GM18507 (cell line): ENCODE measurements at regions not wholly inside any gene's neighbourhood (a gene's known extent, or its start where the extent isn't known, plus 50 kb on each side); places are given as distances from the start of the nearest gene placed in this dataset.

Source experiments
- DNase-seq: peaks from one replicate; pipeline ENCODE4 v3.0.0; 2011; ENCODE audit warnings: low read depth; ENCODE audit not compliant: insufficient read length; ENCODE audit errors: extremely low spot score
- FAIRE-seq: peaks from 2 replicates; lab custom pipeline; 2011; peaks lifted over from hg19 to GRCh38; lab: Jason Lieb, UNC

DNA sequence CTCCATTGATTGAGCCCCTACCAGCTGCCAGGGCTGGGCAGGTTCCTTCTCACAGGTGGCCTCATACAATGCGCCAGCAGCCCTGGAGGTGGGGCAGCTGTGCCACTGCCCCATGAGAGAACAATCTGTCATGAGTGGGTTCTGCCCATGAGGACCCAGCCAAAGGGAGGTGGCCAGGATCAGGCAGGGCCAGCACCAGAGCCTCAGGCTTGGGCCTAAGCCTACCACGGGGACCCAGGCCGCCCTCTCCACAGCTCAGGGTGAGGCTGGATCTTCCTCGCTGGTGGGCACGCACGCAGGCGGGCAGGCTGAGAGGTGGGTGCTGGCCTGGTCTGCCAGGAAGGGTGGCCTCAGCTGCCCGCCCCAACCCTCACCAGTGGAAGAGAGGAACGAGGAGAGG, 110.7 kb downstream of the KIF26A start:
- no peak for DNase-seq
- FAIRE-seq: no peak

DNA sequence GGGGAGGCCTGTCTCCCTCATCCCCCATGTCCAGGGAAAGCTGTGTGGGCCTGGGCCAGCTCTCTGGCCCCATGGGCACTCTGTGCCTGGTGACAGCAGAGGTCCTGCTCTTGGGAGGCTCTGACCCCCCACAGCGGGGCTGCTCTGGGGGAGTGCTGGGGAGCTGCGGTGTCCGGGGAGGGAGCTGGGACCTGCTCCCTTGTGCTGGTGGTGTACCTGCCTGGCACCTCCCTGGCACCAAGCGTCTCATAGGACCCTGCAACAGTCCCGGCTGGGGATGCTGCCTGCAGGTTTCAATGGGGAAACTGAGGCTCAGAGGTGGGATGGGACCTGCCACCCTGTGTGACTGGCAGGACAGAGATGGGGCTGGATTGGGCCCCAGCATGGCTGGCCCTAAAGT, 111.3 kb downstream of the KIF26A start:
- FAIRE-seq: no peak

DNA sequence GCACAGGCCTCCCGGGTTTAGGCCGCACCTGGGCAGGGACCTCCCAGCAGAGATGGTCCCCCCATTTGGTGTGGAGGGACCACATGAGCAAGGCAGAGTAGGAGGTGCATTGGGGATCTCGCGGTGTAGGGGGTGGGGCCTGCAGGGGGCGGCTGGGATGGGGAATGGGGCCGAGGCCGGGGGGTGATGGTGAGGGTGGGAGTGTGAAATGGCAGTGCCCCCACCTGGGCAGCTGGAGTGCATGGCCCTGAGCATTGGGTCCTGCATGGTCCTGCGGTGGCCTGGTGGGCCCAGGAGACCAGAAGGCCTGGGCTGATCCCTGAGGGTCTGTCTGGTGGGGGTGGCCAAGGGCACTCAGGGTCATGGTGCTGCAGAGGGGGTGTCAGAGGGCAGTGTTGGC, 111.8 kb downstream of the KIF26A start:
- FAIRE-seq (no peak), DNase-seq (no peak)

More for the DNA sequence above, 111.3 kb downstream of the KIF26A start:
- DNase-seq: no peak

DNA sequence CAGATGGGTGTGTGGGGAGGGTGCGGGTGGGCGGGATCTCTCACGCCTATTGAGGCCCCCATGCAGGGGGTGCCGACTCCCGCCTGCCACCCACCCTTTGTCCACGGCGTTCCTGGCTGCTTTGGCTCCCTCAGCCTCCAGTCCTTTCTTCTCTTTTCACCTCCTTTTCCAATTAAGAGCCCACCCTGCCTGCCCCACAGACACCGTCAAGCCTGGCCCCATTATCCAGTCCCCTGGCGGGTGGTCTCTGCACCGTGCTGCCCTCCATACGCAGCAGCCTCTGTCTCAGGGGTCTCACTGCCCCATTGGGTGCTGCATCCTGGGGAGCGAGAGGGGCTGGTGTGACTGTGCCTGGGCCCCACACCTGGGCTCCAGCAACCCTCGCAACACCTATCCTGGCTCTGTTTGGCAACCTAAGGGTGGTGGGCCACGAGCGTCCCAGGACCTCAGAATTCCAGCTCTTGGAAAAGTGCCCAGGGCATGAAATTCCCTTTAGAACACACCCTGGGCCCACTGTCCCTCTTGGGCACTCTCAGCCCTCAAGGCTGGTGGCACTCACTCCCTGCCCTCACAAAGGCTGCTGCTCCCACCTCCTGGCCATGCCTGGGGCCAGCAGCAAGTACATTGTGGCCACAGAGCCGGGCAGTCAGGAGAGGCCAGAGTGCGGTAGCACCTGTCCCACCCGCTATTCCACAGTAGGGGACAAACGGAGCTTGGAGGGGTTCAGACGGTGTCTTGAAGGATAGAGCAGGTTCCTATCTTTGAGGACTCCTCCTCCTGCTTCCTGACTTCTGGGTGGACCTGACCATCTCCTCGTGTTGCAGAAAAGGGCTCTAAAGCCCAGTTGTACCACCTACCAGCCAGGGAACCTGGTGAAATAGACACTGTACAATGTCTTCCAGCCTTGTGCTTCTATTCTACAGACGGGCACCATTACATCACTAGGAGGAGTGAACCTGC, 114.1 kb downstream of the KIF26A start:
- FAIRE-seq (no peak), DNase-seq (no peak)

DNA sequence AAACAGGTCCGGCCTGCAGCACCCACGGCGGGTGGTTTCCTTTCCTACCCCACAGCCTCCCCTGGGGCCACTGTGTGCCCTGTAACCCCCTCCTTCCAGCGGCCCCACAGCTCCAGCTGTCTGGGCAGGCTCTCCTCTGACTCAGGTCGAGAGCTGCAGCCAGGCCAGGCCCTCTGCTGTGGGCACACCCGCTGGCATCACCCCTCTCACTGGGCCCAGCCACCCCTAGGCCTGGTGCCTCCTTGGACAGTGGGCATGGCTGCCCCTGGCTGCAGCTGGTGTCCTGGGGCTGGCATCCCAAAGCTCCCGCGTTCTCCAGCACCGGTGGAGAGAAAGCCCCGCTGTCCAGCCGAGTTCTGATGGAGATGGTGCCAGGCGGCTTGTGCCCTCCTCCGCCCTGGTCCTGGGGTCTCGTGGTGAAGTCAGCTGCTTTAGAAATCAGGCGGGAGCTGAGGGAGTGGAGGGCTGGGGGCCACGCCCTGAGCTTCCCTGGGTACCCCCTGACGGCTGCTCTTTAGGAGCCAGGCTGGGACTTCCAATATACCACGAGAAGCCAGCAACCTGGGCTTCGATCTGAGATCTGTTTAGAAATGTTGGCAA, 114.9 kb downstream of the KIF26A start:
- no peak for FAIRE-seq
- no peak for DNase-seq

DNA sequence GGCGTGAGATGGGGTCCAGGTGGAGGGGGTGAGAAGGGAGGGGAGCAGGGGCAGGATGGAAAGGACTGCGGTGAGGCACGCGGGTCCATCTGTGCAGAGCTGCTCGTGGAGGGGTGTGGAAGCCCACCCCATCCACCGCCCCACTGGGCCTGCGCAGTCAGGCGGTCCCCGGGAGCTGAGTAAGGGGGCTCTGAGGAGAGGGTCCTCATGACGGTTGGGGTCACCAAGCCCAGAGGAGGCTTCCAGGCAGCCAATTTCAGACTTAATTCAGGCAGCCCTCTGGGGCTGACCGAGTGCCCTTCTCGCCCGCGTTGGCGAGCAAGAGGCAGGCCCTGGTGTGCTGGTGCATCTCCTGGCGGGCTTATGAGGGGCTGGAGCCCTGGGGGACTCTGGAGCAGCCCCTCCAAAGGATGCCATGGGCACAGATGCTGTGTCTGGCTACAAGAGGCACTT, 115.5 kb downstream of the KIF26A start:
- FAIRE-seq: no peak
- no peak for DNase-seq

DNA sequence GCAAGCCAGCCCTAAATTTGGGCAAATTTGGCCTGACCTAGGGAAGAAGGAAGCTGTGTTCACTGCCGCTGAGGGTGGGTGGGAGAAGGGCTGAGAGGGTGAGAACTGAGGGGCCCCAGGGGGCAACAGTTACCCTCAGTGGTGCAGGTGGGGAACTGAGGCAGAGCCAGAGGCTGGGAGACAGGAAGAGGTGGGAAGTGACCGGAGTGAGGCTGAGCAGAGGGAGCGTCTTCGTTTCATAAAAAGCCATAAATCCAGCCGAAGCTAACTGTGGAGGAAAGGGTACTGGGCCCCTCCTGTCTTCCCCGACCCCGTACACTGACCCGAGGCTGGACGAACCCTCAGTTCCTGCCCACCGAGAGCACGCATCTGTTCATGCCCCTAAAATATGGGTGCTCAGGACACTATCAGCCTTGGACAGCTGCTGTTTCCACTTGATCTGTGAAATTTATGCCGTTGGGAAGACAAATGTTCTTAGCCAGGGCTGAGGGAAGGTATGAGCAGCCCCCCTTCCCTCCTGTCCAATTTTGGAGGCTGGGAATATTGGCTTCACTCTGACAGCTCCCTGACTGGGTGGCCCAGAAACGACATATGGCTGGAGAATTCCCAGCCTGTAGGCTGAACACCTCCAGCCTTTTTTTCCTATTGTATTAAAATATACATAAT, 116.5 kb downstream of the KIF26A start:
- FAIRE-seq (no peak), DNase-seq (no peak)

DNA sequence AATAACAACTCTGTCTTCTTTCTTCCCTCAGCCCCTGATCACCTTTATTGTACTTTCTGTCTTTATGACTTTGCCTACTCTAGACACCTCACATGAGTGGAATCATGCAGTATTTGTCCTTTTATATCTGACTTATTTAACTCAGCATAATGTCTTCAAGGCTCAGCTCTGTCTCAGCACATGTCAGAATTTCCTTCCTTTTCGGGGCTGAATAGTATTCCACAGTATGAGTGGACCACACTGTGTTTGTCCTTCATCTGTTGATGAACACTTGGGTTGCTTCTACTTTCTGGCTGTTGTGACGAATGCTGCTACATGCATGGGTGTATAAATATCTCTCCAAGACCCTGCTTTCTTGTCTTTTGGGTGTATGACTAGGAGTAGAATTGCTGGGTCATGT, 117.6 kb downstream of the KIF26A start:
- DNase-seq: no peak
- no peak for FAIRE-seq

DNA sequence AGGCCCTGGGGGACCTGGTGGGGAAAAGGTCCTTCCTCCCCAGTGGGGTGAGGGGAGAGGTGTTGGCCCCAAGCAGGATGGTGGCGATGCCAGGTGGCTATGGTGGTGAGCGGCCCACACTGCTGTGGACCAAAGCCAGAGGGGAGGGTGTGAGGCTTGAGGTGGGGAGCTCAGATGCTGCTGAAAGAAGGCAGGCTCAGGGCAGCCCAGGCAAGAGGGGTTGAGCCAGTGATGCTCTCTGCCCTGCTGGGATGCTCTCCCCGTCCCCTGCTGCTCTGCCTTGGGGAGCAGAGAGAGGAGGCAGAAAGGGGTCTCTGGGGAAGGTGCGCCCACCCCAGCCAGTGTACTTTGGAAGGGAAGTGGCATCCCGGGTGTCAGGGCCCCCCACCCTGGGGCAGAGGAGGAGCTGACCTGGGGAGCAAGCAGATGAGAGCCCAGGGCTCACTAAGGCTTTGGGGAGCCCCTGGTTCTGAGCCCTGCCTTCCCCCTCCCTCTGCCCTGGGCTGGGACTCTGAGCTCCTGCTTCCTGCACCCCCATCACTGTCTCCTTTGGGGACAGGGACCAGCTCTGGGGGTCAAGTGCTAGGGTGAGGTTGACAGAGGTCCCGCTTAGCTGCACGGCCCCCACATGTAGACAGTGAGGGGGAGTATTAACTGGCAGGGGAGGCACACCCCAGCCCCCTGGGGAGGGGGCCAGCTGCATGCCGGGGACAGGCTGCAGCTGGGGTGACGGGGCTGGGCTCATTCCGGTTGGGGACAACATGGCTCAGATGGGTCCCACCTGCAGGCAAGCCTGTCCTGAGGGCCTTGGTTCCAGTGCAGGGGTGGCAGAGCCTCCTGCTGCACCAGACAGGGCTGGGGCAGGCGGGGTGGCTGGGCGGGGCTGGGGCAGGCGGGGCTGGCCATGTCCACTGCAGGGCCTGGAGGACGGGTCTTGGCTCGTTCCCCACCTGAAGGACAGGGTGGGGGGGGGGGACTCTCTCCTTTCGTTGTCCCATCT, 124.4 kb downstream of the KIF26A start:
- FAIRE-seq (no peak), DNase-seq (no peak)

DNA sequence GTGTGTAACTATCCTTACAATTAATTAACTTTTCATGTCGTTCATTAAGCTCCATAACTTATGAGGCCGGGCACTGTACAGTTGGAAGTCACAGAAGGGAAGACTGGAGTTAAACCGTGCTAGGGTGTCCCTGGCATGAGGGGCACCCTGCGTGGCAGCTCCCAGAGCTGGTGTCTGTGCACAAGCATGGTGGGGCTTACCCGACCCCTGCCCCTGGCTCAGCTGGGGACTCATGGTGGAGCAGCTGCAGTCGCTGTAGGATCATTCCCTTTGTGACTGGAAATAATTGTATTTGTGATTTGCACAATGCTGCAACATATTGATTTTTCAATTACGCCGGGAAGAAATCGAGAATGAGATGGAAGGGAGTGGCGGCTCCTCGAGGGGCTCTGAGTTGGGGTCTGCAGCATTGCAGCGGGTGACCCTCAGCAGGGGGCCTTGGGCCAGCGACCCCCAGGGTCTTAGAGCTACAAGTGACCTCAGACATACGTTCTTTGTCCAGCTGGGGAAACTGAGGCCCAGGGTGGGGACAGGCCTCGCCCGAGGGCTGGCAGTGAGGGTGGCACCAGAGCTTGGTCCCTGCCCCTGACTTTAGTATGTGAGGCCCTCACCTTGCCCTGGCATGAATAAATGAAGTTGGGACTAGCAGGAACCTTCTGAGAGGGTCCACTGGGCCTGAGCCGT, 125.4 kb downstream of the KIF26A start:
- FAIRE-seq (no peak), DNase-seq (no peak)

DNA sequence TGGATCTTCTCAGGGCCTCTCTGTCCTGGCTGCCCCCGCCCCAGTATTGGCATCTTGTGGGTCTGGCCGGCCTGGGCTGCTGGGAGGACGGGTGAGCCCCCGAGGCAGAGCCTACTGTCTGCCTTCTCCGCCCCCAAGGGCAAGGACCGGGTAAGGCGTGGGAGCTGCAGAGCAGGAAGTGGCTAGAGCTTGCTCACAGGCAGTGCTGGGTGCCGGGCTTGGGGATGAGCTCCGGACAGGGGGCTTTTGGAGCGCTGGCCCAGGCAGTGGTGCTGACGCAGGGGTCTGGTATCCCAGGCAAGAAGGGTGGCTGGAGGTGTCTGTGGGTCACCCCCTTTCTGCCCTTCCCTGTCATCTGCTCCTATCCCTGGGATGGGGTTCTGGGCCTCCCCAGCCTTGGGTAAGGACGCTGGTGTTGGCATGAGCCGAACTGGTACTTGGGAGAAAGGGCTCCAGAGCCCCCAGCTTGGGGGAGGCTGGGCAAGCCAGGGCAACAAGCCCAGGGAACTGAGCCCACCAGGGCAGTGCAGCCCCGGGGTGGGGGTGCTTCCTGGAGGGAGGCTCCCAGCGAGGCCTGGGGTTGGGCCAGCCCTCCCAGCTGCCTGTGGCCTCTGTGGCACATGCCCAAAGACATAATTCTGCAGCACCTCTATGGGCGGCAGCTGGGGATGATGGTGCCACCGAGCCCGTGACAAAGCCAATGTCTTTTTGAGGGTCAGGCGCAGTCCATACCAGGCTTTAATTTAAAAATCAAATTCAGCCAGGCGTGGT, 126.3 kb downstream of the KIF26A start:
- DNase-seq: no peak

DNA sequence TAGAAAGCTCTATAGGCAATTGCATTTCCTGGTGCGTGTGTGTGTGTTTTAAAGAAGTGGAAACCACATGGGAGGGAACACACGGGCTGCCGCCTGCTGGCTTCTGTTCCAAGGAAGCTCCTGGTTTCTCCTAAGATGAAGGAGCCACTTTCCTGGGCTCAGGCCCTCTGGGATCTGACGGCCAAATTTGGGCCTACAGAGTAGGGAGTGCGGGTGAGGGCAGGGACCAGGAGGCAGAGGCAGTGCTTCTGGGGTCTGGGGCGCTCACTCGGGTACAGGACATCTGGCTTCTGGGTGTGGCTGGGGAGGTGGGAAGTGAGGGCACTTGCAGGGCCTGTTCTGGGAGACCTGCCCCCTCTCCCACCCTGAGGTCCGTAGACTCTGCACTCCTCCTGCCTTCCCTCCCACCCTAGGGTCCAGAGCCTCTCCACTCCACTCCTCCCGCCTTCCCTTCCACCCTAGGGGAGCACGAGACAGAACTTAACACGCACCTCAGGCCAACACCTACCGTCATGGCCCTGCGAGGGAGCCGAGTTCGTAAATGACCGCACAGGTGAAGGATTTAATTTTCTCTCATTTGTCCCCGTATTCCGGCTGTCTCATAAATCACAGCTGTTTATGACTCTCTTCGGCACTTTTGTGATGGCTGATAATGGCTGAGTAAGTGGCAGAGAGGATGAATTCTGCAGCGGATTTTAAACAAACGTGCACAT, 127.7 kb downstream of the KIF26A start:
- DNase-seq: no peak
- no peak for FAIRE-seq

More for the DNA sequence above, 126.3 kb downstream of the KIF26A start:
- no peak for FAIRE-seq

DNA sequence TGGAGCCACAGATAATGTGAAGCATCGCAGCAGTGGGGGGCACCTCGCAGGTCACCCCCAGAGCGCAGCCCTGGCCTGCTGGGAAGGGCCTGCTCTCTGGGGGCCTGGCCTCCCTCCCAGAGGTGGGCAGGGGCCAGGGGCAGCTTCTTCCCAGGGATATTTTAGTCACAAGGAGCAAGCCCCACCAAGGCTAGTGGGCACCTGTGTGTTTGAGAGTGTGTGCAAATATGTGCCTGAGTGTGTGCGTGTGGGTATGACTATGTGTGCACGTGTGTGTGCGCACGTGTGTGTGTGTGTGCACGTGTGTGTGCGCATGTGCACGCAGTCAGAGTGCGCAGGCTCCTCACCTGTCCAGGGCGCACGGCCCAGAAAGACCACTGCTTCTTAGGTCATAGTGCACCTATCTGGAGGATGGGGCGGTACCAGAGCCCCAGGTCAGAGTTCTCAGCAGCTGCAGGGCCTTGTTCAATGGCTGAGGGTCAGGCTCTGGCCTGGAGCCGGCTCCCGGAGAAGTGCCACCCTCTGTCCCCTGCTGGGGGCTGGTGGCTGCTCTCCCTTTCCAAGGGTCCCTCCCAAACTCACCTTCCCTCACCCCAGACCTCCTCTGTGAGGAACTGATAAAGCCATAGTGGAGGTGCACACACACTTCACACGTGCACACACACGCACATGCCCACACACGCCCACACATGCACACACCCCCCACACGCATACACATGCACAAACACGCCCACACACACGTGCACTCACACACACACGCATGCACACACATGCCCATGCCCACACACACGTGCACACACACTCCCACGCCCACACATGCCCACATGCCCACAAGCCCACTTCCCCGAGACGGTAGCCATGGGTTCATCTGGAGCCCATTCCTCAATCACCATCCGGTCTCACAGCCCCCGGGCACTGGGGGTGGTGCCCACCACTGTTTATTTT, 128.5 kb downstream of the KIF26A start:
- DNase-seq (no peak), FAIRE-seq (no peak)

DNA sequence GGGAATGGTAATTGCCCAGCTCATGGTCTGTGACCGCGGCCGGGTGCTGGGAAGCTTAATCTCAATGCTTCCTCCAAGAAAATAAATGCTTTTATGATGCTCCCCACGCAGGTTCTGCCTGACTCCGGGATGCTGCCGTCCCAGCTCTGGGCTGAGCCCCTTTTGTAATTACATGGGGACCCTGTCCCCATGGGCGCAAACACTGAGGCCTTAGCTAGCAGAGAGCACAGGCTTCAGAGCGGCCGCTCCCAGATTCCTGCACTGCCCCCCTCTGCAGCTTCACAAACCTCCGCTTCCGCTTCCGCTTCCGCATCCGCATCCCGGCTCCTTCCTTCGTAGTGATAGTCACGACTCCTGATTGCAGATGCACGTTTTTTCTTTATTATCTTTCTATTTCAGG, 129.5 kb downstream of the KIF26A start:
- FAIRE-seq (no peak), DNase-seq (no peak)

DNA sequence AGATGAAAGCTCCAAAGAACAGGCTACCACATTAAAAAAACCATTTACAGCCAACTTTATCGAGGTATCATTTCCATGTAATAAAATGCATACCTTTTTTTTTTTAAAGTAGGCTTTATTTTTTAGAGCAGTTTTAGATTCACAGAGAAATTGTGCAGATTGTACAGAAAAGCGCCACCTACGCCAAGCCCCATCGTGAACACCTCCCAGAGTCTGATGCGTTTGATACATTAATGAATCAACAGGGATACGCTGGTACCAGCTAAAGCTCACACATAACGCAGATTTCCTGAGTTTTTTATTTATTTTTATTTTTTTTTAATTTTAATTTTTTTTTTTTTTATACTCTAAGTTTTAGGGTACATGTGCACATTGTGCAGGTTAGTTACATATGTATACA, 129.9 kb downstream of the KIF26A start:
- no peak for FAIRE-seq
- no peak for DNase-seq

DNA sequence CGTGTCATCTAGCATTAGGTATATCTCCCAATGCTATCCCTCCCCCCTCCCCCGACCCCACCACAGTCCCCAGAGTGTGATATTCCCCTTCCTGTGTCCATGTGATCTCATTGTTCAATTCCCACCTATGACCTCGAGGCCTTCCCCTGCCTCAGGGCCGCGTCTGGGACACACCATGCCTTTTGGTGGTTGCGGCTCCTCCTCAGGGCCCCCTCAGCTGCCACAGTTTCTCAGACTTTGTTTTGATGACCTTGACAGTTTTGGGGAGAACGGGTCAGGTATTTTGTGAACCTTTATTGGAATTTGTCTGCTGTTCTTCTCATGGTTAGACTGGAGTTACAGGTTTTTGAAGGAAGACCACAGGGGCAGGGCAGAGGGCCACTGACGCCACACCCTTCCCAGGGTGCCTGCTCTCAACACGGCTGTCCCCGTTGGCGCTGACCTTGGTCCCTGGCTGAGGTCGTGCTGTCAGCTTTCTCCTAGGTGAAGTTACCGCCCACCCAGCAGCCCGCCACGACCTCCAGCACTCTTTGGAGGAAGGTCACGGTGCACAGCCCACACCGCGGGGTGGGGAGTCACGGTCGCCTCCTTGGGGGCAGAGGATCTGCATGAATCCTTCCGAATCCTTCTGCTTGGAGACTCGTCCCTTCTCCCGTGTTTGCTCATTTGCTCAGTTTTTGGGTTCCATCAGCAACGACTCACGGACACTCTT, 130.5 kb downstream of the KIF26A start:
- FAIRE-seq (no peak), DNase-seq (no peak)
